ENCODE measurements at regions not wholly inside any gene's neighbourhood (a gene's known extent, or its start where the extent isn't known, plus 50 kb on each side); places are given as distances from the start of the nearest gene placed in this dataset.
"Not testable (repeated sequence)": the region's sequence is repeated elsewhere in the genome, so short reads cannot be mapped to it uniquely, and the experiment has no call there.

- no peak overlapping the region for H3K4me3 ChIP-seq
- no peaks in the 10 kb centered on the region for H3K4me1 ChIP-seq
- in situ Hi-C loops (cut with MboI; ENCODE audit: low sequenced_read_pairs): no loop called here
- no peaks in the 10 kb centered on the region for H3K9me3 ChIP-seq
- DNase-seq (ENCODE audit: low spot score in 2 of 2): no peak
- no peaks in the 10 kb centered on the region for H3K27me3 ChIP-seq (ENCODE audit: low read depth)
- H3K36me3 ChIP-seq (replicated peaks): no peaks in the 10 kb centered on the region
Observed at GRCh38 chr10:23768281-23768680, 329.4 kb downstream of the OTUD1 start.

- in situ Hi-C loops (cut with MboI; ENCODE audit: low sequenced_read_pairs): no loop called here
- peaks cover 3% of the 10 kb centered on the region; the same call in 1 of the 2 replicates for H3K27me3 ChIP-seq (ENCODE audit: low read depth)
- peak in 1 of 2 experiments; percentile 82 for DNase-seq (ENCODE audit: low spot score in 2 of 2)
- H3K9me3 ChIP-seq: no peaks in the 10 kb centered on the region
- H3K4me1 ChIP-seq: peaks cover 4% of the 10 kb centered on the region
- no peak overlapping the region for H3K4me3 ChIP-seq
- no peaks in the 10 kb centered on the region for H3K36me3 ChIP-seq (replicated peaks)
Observed at GRCh38 chr10:23777153-23777552, 338.3 kb downstream of the OTUD1 start.

- Histone ChIP-seq H3K36me3 (replicated peaks) (no peaks in the 10 kb centered on the region), H3K9me3 (no peaks in the 10 kb centered on the region), H3K4me1 (peaks cover 4% of the 10 kb centered on the region), H3K4me3 (no peak overlapping the region), H3K27me3 (ENCODE audit: low read depth) (peaks cover 3% of the 10 kb centered on the region; the same call in 1 of the 2 replicates)
- in situ Hi-C loops (cut with MboI; ENCODE audit: low sequenced_read_pairs): no loop called here
- no peak for DNase-seq (ENCODE audit: low spot score in 2 of 2)
Observed at GRCh38 chr10:23779301-23779700, 340.4 kb downstream of the OTUD1 start.

GRCh38 chr10:23780331-23780730, 341.5 kb downstream of the OTUD1 start:
- Histone ChIP-seq H3K36me3 (replicated peaks) (no peaks in the 10 kb centered on the region), H3K4me1 (peaks cover 4% of the 10 kb centered on the region), H3K4me3 (no peak overlapping the region), H3K27me3 (ENCODE audit: low read depth) (peaks cover 3% of the 10 kb centered on the region; the same call in 1 of the 2 replicates), H3K9me3 (no peaks in the 10 kb centered on the region)
- in situ Hi-C loops (cut with MboI; ENCODE audit: low sequenced_read_pairs): no loop called here
- DNase-seq (ENCODE audit: low spot score in 2 of 2): no peak

- H3K4me1 ChIP-seq: no peaks in the 10 kb centered on the region
- no peak overlapping the region for H3K4me3 ChIP-seq
- H3K27me3 ChIP-seq (ENCODE audit: low read depth): no peaks in the 10 kb centered on the region
- in situ Hi-C loops (cut with MboI; ENCODE audit: low sequenced_read_pairs): no loop called here
- DNase-seq (ENCODE audit: low spot score in 2 of 2): no peak
- H3K36me3 ChIP-seq (replicated peaks): no peaks in the 10 kb centered on the region
- no peaks in the 10 kb centered on the region for H3K9me3 ChIP-seq
Observed at GRCh38 chr10:23786594-23786993, 347.7 kb downstream of the OTUD1 start.

- in situ Hi-C loops (cut with MboI; ENCODE audit: low sequenced_read_pairs): no loop called here
- Histone ChIP-seq H3K27me3 (ENCODE audit: low read depth) (no peaks in the 10 kb centered on the region), H3K4me1 (no peaks in the 10 kb centered on the region), H3K9me3 (no peaks in the 10 kb centered on the region), H3K4me3 (no peak overlapping the region), H3K36me3 (replicated peaks) (no peaks in the 10 kb centered on the region)
- DNase-seq (ENCODE audit: low spot score in 2 of 2): no peak
Observed at GRCh38 chr10:23793577-23793976, 354.7 kb downstream of the OTUD1 start.

- DNase-seq (ENCODE audit: low spot score in 2 of 2); H3K4me3 ChIP-seq; H3K9me3 ChIP-seq; H3K27me3 ChIP-seq (ENCODE audit: low read depth); in situ Hi-C loops (cut with MboI; ENCODE audit: low sequenced_read_pairs); H3K4me1 ChIP-seq; H3K36me3 ChIP-seq (replicated peaks): not testable (repeated sequence)
Observed at GRCh38 chr10:23797452-23797851, 358.6 kb downstream of the OTUD1 start.

- Histone ChIP-seq H3K9me3 (no peaks in the 10 kb centered on the region), H3K36me3 (replicated peaks) (no peaks in the 10 kb centered on the region), H3K4me3 (no peak overlapping the region), H3K4me1 (no peaks in the 10 kb centered on the region), H3K27me3 (ENCODE audit: low read depth) (no peaks in the 10 kb centered on the region)
- in situ Hi-C loops (cut with MboI; ENCODE audit: low sequenced_read_pairs): no loop called here
- no peak for DNase-seq (ENCODE audit: low spot score in 2 of 2)
Observed at GRCh38 chr10:23804125-23804524, 365.2 kb downstream of the OTUD1 start.

GRCh38 chr10:23813687-23814086, 374.8 kb downstream of the OTUD1 start:
- no peak for DNase-seq (ENCODE audit: low spot score in 2 of 2)
- Histone ChIP-seq H3K9me3 (no peaks in the 10 kb centered on the region), H3K4me1 (no peaks in the 10 kb centered on the region), H3K27me3 (ENCODE audit: low read depth) (no peaks in the 10 kb centered on the region), H3K36me3 (replicated peaks) (no peaks in the 10 kb centered on the region), H3K4me3 (no peak overlapping the region)
- in situ Hi-C loops (cut with MboI; ENCODE audit: low sequenced_read_pairs): no loop called here

GRCh38 chr10:23818484-23818883, 379.6 kb downstream of the OTUD1 start:
- in situ Hi-C loops (cut with MboI; ENCODE audit: low sequenced_read_pairs): no loop called here
- no peak overlapping the region for H3K4me3 ChIP-seq
- H3K36me3 ChIP-seq (replicated peaks): no peaks in the 10 kb centered on the region
- H3K9me3 ChIP-seq: no peaks in the 10 kb centered on the region
- no peak for DNase-seq (ENCODE audit: low spot score in 2 of 2)
- H3K27me3 ChIP-seq (ENCODE audit: low read depth): no peaks in the 10 kb centered on the region
- H3K4me1 ChIP-seq: no peaks in the 10 kb centered on the region

GRCh38 chr10:23820792-23821191, 381.9 kb downstream of the OTUD1 start:
- H3K9me3 ChIP-seq: no peaks in the 10 kb centered on the region
- no peak for DNase-seq (ENCODE audit: low spot score in 2 of 2)
- H3K36me3 ChIP-seq (replicated peaks): no peaks in the 10 kb centered on the region
- H3K4me1 ChIP-seq: no peaks in the 10 kb centered on the region
- H3K4me3 ChIP-seq: no peak overlapping the region
- H3K27me3 ChIP-seq (ENCODE audit: low read depth): no peaks in the 10 kb centered on the region
- in situ Hi-C loops (cut with MboI; ENCODE audit: low sequenced_read_pairs): no loop called here

- in situ Hi-C loops (cut with MboI; ENCODE audit: low sequenced_read_pairs): no loop called here
- no peaks in the 10 kb centered on the region for H3K4me1 ChIP-seq
Observed at GRCh38 chr10:23824822-23825221, 384.1 kb upstream of the KIAA1217 start.

GRCh38 chr10:23826421-23826820, 382.5 kb upstream of the KIAA1217 start:
- no peaks in the 10 kb centered on the region for H3K4me1 ChIP-seq
- no peak overlapping the region for H3K4me3 ChIP-seq
- DNase-seq (ENCODE audit: low spot score in 2 of 2): peak; percentile 20 to 47
- no peaks in the 10 kb centered on the region for H3K36me3 ChIP-seq (replicated peaks)
- no peaks in the 10 kb centered on the region for H3K27me3 ChIP-seq (ENCODE audit: low read depth)
- no peaks in the 10 kb centered on the region for H3K9me3 ChIP-seq
- in situ Hi-C loops (cut with MboI; ENCODE audit: low sequenced_read_pairs): no loop called here

More at GRCh38 chr10:23824822-23825221, 384.1 kb upstream of the KIAA1217 start:
- no peaks in the 10 kb centered on the region for H3K27me3 ChIP-seq (ENCODE audit: low read depth)
- H3K4me3 ChIP-seq: no peak overlapping the region
- DNase-seq (ENCODE audit: low spot score in 2 of 2): no peak
- H3K9me3 ChIP-seq: no peaks in the 10 kb centered on the region
- H3K36me3 ChIP-seq (replicated peaks): no peaks in the 10 kb centered on the region

GRCh38 chr10:23829556-23829955, 379.4 kb upstream of the KIAA1217 start:
- H3K4me3 ChIP-seq: no peak overlapping the region
- no peaks in the 10 kb centered on the region for H3K27me3 ChIP-seq (ENCODE audit: low read depth)
- in situ Hi-C loops (cut with MboI; ENCODE audit: low sequenced_read_pairs): no loop called here
- H3K36me3 ChIP-seq (replicated peaks): no peaks in the 10 kb centered on the region
- DNase-seq (ENCODE audit: low spot score in 2 of 2): no peak
- no peaks in the 10 kb centered on the region for H3K4me1 ChIP-seq
- H3K9me3 ChIP-seq: no peaks in the 10 kb centered on the region

- in situ Hi-C loops (cut with MboI; ENCODE audit: low sequenced_read_pairs): no loop called here
- no peaks in the 10 kb centered on the region for H3K36me3 ChIP-seq (replicated peaks)
- no peaks in the 10 kb centered on the region for H3K27me3 ChIP-seq (ENCODE audit: low read depth)
- no peaks in the 10 kb centered on the region for H3K4me1 ChIP-seq
- H3K4me3 ChIP-seq: no peak overlapping the region
- no peaks in the 10 kb centered on the region for H3K9me3 ChIP-seq
- DNase-seq (ENCODE audit: low spot score in 2 of 2): no peak
Observed at GRCh38 chr10:23834091-23834490, 374.8 kb upstream of the KIAA1217 start.
